GM21528 (cell line): ENCODE measurements at regions not wholly inside any gene's neighbourhood (a gene's known extent, or its start where the extent isn't known, plus 50 kb on each side); places are given as distances from the start of the nearest gene placed in this dataset.

Experiments used
- ATAC-seq: cut with Tn5 transposase; IDR thresholded peaks from one replicate; pipeline ENCODE4 v1.9.1; 2021; ENCODE audit warnings: mild to moderate bottlenecking, moderate library complexity; ENCODE audit not compliant: unreplicated experiment, low FRiP score

GRCh38 chr9:99569840-99570239 lies 251.8 kb upstream of the NR4A3 start:
- no peak for ATAC-seq

GRCh38 chr9:99572567-99572966 lies 249.1 kb upstream of the NR4A3 start:
- ATAC-seq, result no peak

- ATAC-seq, result no peak
These were observed 248.6 kb upstream of the NR4A3 start for GRCh38 chr9:99573085-99573484.

DNA sequence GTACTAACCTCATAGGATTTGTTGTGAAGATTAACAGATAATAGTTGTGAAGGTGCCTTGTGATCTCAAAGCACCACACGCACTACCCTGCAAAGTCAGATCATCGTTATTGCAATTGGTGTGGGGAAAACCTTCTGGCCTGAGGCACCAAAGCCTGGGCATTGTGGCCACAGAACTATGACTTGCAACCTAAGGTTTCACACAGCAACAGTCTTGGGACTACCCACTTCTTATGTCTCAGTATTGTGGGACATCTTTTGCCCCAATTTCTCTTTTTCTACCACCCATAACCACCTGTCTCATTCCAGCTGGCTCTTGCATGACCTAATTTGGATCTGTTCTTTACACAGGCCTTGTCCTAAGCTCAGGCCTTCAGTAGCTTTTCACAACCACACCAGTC lies 247.8 kb upstream of the NR4A3 start:
- ATAC-seq, result no peak

- no peak for ATAC-seq
These were observed 245.7 kb upstream of the NR4A3 start for GRCh38 chr9:99576002-99576401.

- no peak for ATAC-seq
These were observed 244.8 kb upstream of the NR4A3 start for GRCh38 chr9:99576876-99577275.

- ATAC-seq, result no peak
These were observed 244.3 kb upstream of the NR4A3 start for GRCh38 chr9:99577351-99577750.

- ATAC-seq, result no peak
These were observed 243.0 kb upstream of the NR4A3 start for GRCh38 chr9:99578666-99579065.

DNA sequence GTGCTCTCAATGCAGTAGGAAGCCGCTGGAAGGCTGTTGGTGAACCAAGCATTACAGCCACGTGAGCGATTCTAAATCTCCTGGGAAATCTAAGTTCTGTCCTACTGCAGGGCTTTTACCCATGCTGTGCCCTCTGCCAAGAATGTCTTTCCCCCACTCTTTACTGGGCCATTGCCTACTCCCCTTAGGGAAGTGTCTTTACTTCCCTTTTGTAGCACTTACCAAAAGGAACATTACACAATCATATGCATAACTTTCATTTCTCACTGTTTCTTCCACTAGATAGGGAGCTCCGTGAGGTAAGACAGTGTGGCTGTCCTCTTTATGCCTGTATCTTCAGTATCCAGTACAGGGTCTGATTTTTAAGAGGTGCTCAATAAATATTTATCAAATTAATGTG lies 241.7 kb upstream of the NR4A3 start:
- ATAC-seq, result no peak

DNA sequence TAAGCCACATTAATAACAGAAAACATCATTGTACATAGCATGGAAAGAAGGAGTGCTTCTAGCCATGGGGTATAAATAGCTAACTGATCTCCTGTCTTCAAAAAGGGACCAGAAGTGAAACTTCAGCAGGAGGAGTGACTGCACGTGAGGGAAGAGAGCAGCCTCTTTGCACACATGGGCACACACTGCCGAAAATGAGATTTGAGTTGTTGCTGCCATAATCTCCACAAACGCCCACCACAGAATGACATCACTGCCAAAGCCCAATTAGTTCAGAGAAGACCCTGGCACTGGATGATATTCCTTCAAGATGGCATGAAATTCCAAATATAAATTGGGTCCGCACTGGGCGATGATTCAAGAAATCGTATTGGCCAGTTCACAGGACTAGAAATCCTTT lies 238.9 kb upstream of the NR4A3 start:
- no peak for ATAC-seq

DNA sequence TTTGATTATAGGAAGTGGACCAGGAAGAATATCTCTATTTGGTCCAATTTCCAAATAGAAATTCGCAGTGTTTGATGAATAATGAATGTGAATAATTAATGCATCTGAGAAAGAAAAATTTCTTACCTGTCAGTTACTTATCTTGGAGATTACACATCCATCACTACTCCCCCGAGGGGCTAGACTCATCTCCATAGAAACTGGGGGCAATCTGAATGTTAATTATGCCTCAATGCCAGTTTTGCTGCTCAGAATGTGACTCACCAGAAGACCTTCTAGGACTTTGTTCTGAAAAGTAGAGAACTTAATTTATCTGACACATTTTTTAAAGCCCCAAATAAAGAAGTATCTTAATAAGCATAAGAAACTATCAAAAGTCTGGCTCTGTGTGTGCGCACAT lies 233.4 kb upstream of the NR4A3 start:
- no peak for ATAC-seq

- no peak for ATAC-seq
These were observed 232.9 kb upstream of the NR4A3 start for GRCh38 chr9:99588747-99589146.

- no peak for ATAC-seq
These were observed 231.3 kb upstream of the NR4A3 start for GRCh38 chr9:99590410-99590809.

GRCh38 chr9:99590840-99591239 lies 230.8 kb upstream of the NR4A3 start:
- no peak for ATAC-seq

DNA sequence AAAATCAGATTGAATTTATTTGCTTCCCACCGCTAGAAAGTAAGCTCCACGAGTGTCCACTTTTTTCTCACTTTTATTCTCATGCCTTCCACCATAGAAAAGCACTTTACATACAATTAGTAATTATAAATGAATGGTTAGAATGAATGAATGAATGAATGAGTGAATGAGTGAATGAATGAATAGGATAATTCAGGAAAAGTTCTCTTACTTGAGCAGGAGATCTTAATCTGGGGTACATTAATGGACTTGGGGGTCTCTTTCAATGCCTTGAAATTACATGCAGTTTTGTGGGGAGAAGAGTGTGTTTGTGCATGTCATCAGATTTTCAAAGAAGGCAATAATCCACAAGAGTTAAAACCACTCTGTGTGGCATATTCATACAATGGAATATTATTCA lies 229.9 kb upstream of the NR4A3 start:
- ATAC-seq, result no peak

GRCh38 chr9:99592834-99593574 lies 228.7 kb upstream of the NR4A3 start:
- ATAC-seq, result no peak

- no peak for ATAC-seq
These were observed 228.1 kb upstream of the NR4A3 start for GRCh38 chr9:99593610-99594009.

DNA sequence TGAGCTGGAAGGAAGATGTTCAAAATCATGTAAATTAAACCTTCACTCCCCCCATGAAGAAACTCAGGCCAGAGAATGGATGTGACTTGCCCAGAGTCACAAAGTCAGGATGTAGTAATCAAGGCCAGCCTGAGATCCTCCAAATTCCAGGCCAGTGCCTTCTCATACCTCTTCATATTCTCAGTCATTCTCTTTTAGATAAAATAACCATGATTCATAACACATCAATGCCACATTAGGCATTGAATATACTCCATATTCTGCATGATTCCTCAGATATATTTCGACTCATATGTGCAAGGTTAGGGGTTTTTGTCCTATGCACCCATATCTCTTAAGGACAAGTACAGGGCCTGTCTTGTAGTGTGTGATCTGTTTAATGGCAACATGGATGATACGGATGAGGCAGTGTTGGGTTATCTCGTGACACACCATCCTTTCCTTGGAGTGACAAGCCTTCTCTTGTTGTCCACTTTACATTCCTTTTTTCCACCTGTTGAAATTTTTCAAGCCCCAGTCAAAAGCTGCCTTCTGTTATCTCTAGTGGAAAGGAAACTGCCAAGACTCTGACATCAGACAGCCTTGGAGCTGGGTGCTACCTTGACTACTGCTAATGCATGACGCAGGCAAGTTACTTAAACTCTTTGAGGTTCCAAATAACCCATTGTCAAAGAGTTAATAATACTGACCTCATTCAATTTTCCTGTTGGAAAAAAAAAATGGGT lies 227.5 kb upstream of the NR4A3 start:
- no peak for ATAC-seq

GRCh38 chr9:99595796-99596195 lies 225.9 kb upstream of the NR4A3 start:
- peak; percentile 44 for ATAC-seq

GRCh38 chr9:99601571-99602111 lies 220.0 kb upstream of the NR4A3 start:
- ATAC-seq, result no peak

DNA sequence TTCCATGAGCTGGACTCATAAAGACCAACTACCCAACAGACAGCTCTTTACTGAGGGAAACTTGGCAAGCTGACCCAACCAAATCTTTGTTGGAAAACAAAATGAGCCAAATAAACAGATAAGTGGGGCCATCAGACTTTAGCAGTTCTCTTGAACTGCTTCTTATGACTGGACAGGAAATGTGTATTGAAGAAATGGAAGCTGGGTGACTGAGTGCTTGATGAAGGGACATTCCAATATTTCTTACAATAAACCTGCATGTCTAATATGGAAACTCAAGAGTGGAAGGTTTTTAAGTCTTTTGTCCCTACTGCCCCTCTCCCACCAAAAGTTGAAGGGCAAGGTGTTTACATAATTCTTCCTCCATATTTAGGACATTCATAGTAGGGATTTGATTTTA lies 218.8 kb upstream of the NR4A3 start:
- no peak for ATAC-seq
